ENCODE measurements at regions not wholly inside any gene's neighbourhood (a gene's known extent, or its start where the extent isn't known, plus 50 kb on each side); places are given as distances from the start of the nearest gene placed in this dataset.

GRCh38 chr6:28838634-28839442 lies 84.9 kb downstream of the TRIM27 start:
- peak; percentile 74 to 80 for DNase-seq (ENCODE audit: low read depth in 2 of 2)

DNA sequence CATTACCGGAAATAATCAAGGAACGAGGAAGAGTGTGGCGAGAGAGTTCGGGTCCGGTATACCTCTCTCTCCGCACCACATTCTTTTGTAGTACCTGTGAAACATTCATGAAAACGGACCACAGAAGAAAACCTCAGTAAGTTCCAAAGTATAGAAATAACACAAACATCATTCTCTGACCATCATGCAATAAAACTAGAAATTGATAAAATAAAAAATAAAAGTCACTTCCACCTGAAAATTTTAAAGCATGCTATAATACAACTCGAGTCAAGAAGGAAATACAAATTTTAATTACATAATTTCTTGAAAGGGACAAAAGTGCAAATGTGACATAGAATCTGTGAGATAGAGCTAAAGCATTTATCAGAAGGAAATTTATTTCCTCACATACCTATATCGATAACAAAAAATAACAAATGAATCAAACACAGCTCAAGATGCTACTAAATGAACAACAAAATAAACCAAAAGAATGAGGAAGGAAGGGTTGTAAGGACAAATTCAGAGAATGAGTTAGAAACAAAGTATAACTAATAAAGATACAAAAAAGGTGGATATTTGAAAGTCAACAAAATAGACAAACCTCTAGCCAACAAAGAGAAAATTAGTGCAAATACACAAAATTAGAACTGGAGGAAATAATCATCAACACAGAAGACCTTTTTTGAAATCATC lies 84.2 kb downstream of the TRIM27 start:
- DNase-seq (ENCODE audit: low read depth in 2 of 2), result no peak

DNA sequence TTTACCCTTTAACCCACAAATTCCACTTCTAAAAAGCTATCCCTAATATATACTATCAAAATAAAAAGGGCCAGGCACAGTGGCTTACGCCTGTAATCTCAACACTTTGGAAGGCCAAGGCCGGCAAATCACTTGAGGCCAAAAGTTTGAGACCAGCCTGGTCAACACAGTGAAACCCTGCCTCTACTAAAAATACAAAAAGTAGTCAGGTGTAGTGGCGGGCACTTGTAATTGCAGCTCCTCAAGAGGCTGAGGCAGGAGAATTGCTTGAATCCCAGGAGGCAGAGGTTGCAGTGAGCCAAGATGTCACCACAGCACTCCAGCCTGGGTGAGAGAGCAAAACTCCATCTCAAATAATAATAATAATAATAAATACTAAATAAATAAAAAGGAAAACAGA lies 82.5 kb downstream of the TRIM27 start:
- no peak for DNase-seq (ENCODE audit: low read depth in 2 of 2)

- peak; percentile 24 to 26 for DNase-seq (ENCODE audit: low read depth in 2 of 2)
These were observed 75.0 kb downstream of the TRIM27 start for GRCh38 chr6:28848756-28849155.
